ENCODE measurements at regions not wholly inside any gene's neighbourhood (a gene's known extent, or its start where the extent isn't known, plus 50 kb on each side); places are given as distances from the start of the nearest gene placed in this dataset.

- no peak for DNase-seq
Observed at GRCh38 chr6:40906759-40907158, 132.3 kb downstream of the UNC5CL start.

DNA sequence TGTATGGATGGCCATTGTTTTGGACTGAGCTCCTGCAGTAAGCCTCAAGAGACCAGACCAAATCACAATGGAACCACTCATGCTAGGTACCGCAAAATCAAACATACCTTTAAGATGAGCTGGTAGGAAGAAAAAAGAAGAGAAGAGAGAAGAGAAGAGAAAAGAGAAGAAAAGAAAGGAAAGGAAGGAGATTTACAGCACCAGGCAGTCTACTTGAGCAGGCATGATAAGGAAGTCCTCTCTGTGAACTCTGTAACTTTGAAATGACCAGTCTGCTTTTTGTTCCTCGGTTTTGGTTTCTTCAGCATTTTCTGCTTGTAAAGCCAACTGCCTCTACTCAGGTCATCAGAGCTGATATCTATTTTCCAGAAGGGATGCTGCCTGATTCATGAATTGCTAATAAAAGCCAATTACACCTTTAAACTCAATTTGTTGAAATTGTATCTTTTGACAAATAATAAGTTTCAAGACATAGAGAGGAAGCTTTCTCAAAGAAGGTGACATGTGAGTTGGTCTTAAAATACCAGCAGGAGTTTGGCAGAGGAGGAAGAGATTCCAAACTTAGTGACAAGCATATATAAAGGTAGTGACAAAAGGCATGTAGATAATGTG is 134.3 kb downstream of the UNC5CL start:
- no peak for DNase-seq

- no peak for DNase-seq
Observed at GRCh38 chr6:40903456-40903855, 135.6 kb downstream of the UNC5CL start.

DNA sequence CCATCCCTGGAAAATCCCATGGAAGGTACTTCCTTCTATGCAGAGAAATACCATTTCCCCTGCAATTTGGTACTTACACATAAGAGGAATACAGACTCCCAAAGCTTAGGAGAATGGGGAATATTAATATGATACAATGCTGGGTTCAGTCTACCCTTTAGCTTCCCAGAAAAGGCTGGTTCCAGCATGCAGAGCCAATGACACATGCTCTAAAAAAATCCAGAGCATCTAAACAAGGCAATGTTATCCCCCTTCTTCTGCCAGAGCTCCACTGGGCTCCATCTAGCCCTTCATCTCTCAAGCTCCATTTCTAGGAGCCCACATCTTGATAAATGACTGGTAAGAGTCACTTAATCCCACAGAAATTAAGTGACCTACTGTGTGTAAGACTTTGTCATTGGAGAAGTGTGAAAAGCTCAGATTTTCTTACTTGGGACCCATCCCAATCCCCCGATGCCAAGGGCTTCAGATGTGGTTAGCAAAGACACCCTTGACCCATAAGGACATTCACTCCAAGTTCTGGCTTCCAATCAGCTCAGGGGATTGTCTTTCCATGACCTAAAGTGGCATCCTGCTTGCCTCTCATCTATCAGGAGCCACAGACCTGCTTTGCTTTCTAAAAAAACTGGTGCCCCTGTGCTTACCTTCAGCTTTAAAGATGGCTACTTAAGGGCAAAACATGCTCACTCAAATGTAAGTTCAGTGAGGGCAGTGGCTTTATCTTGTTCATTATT is 137.5 kb downstream of the UNC5CL start:
- no peak for DNase-seq

DNA sequence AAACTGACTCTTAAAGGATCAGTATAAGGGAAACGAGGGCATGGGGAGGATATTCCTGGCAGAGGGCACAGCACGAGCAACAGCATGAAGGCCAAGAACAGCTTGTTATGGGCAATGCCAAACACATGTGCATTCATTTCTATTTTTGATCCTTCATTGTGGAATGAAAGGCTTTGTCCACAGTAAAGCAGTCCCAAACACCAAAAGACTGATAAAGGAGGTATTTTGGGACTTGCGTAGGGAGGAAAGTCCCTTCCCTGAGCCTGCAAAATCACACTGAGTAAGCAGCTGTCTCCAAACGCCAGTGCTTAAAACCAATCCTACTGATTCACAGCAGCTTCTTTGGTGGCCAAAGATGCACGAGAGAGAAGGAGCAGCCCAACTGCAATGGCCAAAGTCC is 138.2 kb downstream of the UNC5CL start:
- DNase-seq, result no peak

DNA sequence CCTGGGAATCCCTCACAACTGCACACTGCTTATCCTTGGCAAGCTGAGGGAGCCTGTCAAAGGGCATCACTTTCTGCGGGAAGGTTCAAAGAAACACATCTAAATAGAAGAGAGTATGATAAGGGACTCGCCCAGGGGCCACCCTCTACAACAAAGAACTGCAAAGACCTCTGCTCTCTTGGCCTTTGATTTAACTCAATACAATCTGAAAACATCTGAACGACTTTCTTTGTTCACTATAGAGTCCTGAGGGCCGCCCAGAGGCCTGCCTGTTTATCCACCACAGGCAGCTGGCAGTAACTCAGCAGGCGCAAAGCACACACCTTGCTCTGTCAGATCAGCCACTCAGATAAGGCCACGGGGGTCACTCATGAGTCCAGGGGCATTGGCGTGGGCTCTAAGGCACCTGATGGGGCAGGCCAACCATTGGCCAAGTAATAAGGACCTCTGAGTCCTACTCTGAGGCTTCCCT is 139.3 kb downstream of the UNC5CL start:
- DNase-seq, result no peak

GRCh38 chr6:40898073-40898472 is 140.9 kb downstream of the UNC5CL start:
- no peak for DNase-seq

GRCh38 chr6:40897390-40898003 is 141.5 kb downstream of the UNC5CL start:
- no peak for DNase-seq

DNA sequence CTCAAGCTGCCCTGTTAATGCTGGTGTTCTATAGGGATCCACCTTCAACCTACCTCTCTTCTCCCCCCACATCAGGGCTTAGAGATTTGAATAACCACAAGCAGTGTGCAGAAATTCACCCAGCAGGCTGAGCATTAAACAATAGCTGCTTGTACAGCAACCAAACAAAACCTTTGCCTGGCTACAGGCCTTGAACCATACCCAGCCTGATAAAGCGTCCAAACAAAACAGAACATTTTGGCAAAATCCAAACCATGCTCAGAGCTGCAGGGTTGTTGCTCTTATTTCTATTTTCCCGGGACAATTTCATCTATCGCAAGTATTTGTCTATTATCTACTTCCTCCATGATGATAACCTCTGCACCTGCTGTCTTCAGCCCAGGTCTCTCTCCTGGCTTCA is 142.3 kb downstream of the UNC5CL start:
- DNase-seq, result no peak

DNA sequence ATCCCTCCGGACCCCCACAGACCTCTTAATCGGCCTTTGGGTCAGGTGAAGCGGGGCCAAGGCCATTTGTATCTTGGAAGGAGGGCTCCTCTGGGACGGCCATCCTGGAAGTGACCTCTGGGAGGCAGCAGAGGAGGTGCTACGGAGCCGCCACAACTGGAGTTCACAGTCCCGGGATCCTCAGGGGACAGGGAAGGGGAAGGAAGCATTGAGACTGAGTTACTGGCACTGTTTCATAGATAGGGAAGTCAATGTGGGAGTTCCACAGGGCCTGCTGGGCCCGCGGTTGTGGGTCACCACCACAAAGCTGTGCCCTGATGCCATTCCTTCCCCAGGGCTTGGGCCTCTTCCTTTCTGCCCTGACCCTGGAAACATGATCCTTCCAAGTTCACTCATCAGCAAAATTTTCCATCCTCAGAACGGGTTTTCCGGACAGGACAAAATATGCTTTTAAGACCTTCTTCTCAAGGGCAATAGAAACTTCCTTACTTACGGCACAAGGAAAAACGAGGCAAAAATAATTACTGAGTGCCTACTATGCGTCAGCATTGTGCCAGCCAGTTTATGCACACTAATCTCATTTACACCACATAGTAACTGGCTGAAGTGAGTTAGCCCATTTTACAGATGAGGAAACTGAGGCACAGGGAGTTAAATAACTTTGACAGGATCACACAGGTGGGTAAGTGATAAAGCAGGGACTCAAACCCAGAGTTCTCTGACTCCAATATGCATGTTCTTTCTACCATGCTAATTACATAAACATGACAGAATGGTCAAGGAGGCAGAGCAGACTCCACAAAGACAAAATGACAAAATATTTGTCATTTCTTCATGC is 143.8 kb downstream of the UNC5CL start:
- DNase-seq, result no peak

DNA sequence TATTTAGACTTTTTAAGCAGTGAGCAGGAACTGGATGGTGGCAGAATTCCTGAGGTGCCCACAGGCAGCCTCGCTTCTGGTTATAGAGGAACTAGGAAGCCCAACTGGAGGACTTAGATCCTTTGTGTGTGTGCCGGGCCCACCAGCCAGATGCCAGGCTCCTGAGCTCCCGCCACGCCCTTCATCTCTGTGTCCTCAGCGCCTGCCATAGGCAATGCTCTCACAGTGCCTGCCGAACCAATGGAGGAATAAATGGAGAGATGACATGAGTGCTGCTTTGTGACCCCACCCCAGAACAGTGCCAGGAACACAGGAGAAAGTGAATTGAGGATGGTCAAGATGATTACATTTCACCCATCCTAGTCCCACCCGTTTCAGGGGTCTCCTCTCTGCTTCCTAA is 146.0 kb downstream of the UNC5CL start:
- DNase-seq, result no peak

- DNase-seq, result no peak
Observed at GRCh38 chr6:40892223-40892622, 146.8 kb downstream of the UNC5CL start.

DNA sequence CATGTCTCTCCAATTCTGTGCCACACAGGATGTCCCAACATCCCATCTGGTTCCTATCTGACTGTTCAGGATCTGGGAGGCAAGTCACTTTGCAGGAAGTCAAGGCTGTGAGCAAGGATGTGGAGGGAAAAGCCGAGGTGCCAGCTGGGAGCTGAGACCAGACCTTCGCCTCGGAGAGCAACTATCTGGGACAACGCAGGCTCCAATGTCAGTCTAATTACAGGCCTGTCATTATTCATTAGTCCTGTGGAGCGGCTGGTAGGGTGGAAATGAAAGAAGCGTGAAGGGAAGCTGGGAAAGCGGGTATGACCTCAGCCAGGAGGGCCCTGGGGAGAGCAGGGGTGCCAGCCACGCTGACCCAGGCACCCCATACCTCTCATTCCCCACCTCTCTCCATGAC is 147.3 kb downstream of the UNC5CL start:
- DNase-seq, result no peak

- DNase-seq, result no peak
Observed at GRCh38 chr6:40891131-40891530, 147.9 kb downstream of the UNC5CL start.

- DNase-seq, result no peak
Observed at GRCh38 chr6:40889137-40889832, 149.7 kb downstream of the UNC5CL start.

- DNase-seq, result no peak
Observed at GRCh38 chr6:40888456-40888990, 150.5 kb downstream of the UNC5CL start.

- no peak for DNase-seq
Observed at GRCh38 chr6:40887792-40888340, 151.2 kb downstream of the UNC5CL start.

DNA sequence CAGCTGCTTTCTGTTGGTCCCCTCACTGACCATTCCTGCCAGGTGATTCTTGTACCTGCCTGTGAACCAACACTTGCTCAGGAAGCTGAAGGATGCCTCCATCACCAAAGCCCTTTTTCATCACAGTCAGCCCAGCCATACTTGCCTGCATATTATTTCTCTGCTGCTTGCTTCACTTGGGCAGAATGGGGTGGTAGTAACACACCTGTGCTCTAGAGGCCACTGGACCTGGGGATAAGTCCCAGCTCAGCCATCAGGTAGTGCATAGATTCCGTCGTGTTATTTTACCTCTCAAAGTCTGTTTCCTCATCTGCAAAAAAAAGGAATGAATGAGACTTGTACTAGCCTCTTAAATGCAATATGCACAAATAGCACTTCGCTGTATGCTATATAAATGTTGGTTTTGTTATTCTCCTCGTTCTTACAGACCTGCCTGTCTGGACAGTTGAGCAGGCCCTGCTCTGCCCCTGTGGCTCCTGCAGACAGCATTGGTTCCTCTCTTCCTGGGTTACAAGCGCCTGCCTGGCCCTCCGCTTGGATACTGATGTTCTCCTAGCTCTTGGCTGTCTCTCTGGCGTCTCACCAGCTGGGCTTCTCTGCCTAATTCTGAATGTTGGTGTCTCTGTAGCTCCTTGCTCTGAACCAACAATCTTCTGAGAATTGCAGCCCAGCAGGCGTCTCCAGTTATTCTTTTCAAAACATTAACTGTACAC is 151.8 kb downstream of the UNC5CL start:
- DNase-seq, result no peak

GRCh38 chr6:40885139-40885774 is 153.8 kb downstream of the UNC5CL start:
- no peak for DNase-seq

- no peak for DNase-seq
Observed at GRCh38 chr6:40882323-40882997, 156.6 kb downstream of the UNC5CL start.

Measured in NCI-H187 treated with DMSO at 0.1 percent for 48 hours (cell line).